ENCODE measurements at regions not wholly inside any gene's neighbourhood (a gene's known extent, or its start where the extent isn't known, plus 50 kb on each side); places are given as distances from the start of the nearest gene placed in this dataset.

GRCh38 chr6:144797881-144798589 is 512.9 kb downstream of the UTRN start:
- no peak for DNase-seq

GRCh38 chr6:144804246-144804790 is 519.2 kb downstream of the UTRN start:
- no peak for DNase-seq

- no peak for DNase-seq
These were observed 519.9 kb downstream of the UTRN start for GRCh38 chr6:144805049-144805448.

GRCh38 chr6:144806222-144806621 is 521.1 kb downstream of the UTRN start:
- DNase-seq: no peak

- DNase-seq: peak; percentile 43
These were observed 524.0 kb downstream of the UTRN start for GRCh38 chr6:144809120-144809519.

GRCh38 chr6:144809969-144810368 is 524.8 kb downstream of the UTRN start:
- DNase-seq: no peak

GRCh38 chr6:144811140-144811539 is 526.0 kb downstream of the UTRN start:
- no peak for DNase-seq

- DNase-seq: peak; percentile 82
These were observed 531.8 kb downstream of the UTRN start for GRCh38 chr6:144816936-144817335.

- DNase-seq: no peak
These were observed 535.1 kb downstream of the UTRN start for GRCh38 chr6:144820270-144820669.

- no peak for DNase-seq
These were observed 538.0 kb downstream of the UTRN start for GRCh38 chr6:144823131-144823530.

- DNase-seq: no peak
These were observed 538.9 kb downstream of the UTRN start for GRCh38 chr6:144824018-144824417.

GRCh38 chr6:144834426-144835038 is 549.4 kb downstream of the UTRN start:
- DNase-seq: no peak

GRCh38 chr6:144835322-144835973 is 550.3 kb downstream of the UTRN start:
- DNase-seq: no peak

- DNase-seq: no peak
These were observed 555.5 kb downstream of the UTRN start for GRCh38 chr6:144840619-144841018.

GRCh38 chr6:144843701-144844100 is 558.6 kb downstream of the UTRN start:
- no peak for DNase-seq

- DNase-seq: peak; percentile 39
These were observed 559.5 kb downstream of the UTRN start for GRCh38 chr6:144844596-144844995.

GRCh38 chr6:144845186-144845585 is 560.1 kb downstream of the UTRN start:
- DNase-seq: no peak

- peak; percentile 41 for DNase-seq
These were observed 562.8 kb downstream of the UTRN start for GRCh38 chr6:144847916-144848315.

- DNase-seq: no peak
These were observed 564.8 kb downstream of the UTRN start for GRCh38 chr6:144849920-144850319.

GRCh38 chr6:144853603-144854002 is 568.5 kb downstream of the UTRN start:
- DNase-seq: peak; percentile 44

- DNase-seq: no peak
These were observed 569.5 kb downstream of the UTRN start for GRCh38 chr6:144854654-144855053.

- no peak for DNase-seq
These were observed 570.2 kb downstream of the UTRN start for GRCh38 chr6:144855375-144855774.

GRCh38 chr6:144855812-144856531 is 570.8 kb downstream of the UTRN start:
- no peak for DNase-seq
